Ishikawa (cell line): ENCODE measurements at regions not wholly inside any gene's neighbourhood (a gene's known extent, or its start where the extent isn't known, plus 50 kb on each side); places are given as distances from the start of the nearest gene placed in this dataset.

Experiments
- CEBPB ChIP-seq: IDR thresholded peaks from 2 replicates; pipeline ENCODE4 v1.6.1; 2012
- CREB1 ChIP-seq: IDR thresholded peaks from 2 replicates; pipeline ENCODE4 v1.6.1; 2012; ENCODE audit warnings: low read depth
- EGR1 ChIP-seq: IDR thresholded peaks from 2 replicates; pipeline ENCODE4 v1.6.1; 2012
- EP300 ChIP-seq: IDR thresholded peaks from 2 replicates; pipeline ENCODE4 v1.6.1; 2012; ENCODE audit warnings: borderline replicate concordance
- FOXM1 ChIP-seq: IDR thresholded peaks from 2 replicates; pipeline ENCODE4 v1.6.1; 2012; ENCODE audit warnings: low read depth, borderline replicate concordance
- MAX ChIP-seq: IDR thresholded peaks from 2 replicates; pipeline ENCODE4 v1.6.1; 2012
- NFIC ChIP-seq: IDR thresholded peaks from 2 replicates; pipeline ENCODE4 v1.6.1; 2012
- RAD21 ChIP-seq: IDR thresholded peaks from 2 replicates; pipeline ENCODE4 v1.6.1; 2012; ENCODE audit warnings: low read depth
- REST ChIP-seq: IDR thresholded peaks from 2 replicates; pipeline ENCODE4 v1.6.1; 2012; ENCODE audit warnings: low read depth, mild to moderate bottlenecking
- TAF1 ChIP-seq: IDR thresholded peaks from 2 replicates; pipeline ENCODE4 v1.6.1; 2012; ENCODE audit warnings: low read depth, mild to moderate bottlenecking
- TCF12 ChIP-seq: IDR thresholded peaks from 2 replicates; pipeline ENCODE4 v1.6.1; 2012; ENCODE audit warnings: low read depth
- TEAD4 ChIP-seq: IDR thresholded peaks from 2 replicates; pipeline ENCODE4 v1.6.1; 2012
- USF1 ChIP-seq: IDR thresholded peaks from 2 replicates; pipeline ENCODE4 v1.6.1; 2012
- YY1 ChIP-seq: IDR thresholded peaks from 2 replicates; pipeline ENCODE4 v1.6.1; 2012; ENCODE audit warnings: low read depth
- ZBTB7A ChIP-seq: IDR thresholded peaks from 2 replicates; pipeline ENCODE4 v1.6.1; 2012; ENCODE audit warnings: low read depth

DNA sequence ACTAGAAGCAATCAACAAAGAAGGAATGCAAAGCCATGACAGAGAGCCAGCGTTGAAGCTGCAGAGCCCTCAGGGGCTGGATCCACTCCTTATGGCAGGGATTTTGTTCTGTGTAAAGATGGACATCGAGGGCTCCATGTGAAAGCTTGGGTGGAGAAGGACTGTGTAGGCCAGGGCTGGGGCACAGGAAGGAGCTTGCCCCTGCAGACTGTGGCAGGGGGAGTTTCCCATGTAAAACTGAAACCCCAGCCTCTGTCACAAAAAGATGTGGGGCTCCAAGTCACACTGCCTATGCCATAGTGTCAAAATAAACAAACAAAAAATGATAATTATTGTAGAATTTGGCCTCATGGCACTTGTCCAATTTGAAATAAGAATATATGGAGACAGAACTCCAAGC lies 408.7 kb upstream of the HS6ST1 start:
- TF ChIP-seq EGR1 (no peak), USF1 (no peak), CEBPB (no peak), EP300 (no peak), MAX (no peak), RAD21 (no peak)

DNA sequence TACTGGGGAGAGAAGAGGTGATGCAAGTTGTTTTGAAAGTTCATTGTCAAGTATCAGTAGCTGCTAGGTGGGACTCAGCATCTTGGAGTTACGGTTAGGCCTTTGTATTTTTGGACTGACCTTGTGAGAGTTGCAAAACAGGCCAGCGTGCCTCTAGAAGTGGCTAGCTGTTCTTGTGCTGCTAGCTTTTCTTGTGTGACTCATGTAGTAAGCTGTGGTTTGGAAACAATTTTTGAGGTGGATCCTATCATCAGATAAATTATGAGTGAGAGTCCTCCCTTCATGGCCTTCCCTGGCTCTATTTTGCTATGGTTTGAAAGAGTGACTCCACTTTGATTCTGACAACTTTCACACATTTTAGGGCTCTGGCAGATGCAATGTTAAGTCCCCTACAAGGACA lies 409.2 kb upstream of the HS6ST1 start:
- TF ChIP-seq MAX: no peak
- TF ChIP-seq YY1: no peak
- TF ChIP-seq EGR1: no peak
- TF ChIP-seq TCF12: no peak
- TF ChIP-seq EP300: no peak
- TF ChIP-seq FOXM1: no peak
- TF ChIP-seq RAD21: no peak
- no peak for TF ChIP-seq TAF1
- TF ChIP-seq REST: no peak

DNA sequence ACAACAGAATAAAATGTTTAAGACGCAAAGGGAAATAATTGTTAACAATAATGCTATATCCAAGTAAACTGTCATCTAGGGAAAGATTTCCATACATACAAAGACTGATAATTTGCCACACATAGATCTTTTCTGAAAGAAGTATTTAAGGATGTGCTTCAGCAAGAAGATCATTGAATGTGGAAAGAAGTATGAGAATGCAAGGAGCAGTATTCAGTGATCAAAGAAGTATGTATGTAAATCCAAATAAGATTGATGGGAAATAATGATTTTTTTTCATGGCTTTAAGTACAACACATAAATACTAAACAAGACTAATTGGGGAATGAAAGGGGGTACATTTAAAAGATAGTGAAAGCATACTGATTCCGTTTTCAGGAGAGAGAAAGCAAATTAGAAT lies 410.4 kb upstream of the HS6ST1 start:
- TF ChIP-seq USF1 (no peak), ZBTB7A (no peak), EGR1 (no peak)

DNA sequence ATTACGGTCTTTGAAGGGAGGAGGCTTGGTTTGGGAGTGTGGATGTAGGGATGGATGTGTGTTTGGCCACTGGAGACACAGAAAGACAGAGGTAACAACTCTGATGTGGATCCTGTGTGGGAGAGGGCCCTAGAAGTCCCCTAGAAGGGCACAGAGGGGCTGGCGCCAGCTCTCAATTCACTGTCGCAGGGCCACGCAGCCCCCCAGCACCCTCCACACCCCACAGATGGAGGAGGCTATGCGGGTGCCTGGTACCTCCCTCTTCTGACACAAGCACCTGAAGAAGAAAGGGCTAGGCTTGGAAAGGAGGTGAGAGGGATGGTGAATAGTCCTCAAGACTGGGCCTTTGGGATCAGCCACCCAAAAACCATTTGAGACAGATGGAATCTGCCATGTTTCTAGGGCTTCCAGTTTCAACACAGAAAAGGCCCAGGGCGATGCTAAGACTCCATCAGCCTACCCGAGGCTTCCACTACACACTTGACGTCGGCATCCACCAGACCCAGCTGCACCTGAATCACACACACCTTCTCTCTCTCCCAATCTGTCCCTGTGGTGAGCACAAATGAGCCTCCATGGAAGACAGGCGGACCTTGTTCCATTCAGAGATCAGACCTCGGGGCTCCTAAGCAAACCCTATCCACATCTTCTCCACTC lies 413.5 kb upstream of the HS6ST1 start:
- TF ChIP-seq ZBTB7A: no peak
- no peak for TF ChIP-seq YY1
- TF ChIP-seq MAX: no peak
- TF ChIP-seq EGR1: no peak
- TF ChIP-seq CREB1: no peak
- TF ChIP-seq RAD21: no peak

DNA sequence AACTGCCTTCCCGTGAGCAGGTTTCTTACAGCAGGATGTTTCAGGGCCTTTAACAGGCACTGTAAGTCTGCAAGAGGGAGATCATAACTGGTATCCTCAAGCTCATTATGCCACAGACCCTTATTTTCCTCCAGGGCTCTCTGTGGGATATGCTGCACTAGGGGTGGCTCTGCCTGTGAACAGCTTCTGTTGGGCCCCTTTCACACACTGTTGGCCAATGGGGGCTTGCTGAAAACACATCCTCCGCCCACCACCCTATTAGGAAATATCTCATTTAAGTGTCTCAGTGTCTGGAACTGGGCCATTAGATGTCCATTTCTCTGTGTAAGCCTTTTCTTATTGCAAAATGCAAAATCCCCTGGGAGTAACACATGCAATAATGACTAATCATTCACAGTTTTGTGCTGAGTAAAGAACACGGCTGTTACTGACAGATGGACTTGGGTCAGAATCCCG lies 414.3 kb upstream of the HS6ST1 start:
- TF ChIP-seq NFIC: no peak
- TF ChIP-seq CREB1: no peak
- no peak for TF ChIP-seq USF1
- TF ChIP-seq RAD21: no peak
- no peak for TF ChIP-seq YY1
- TF ChIP-seq FOXM1: no peak
- no peak for TF ChIP-seq TAF1
- no peak for TF ChIP-seq TCF12
- TF ChIP-seq EP300: no peak
- TF ChIP-seq EGR1: no peak
- no peak for TF ChIP-seq ZBTB7A
- no peak for TF ChIP-seq REST
- no peak for TF ChIP-seq MAX
- TF ChIP-seq CEBPB: no peak
- TF ChIP-seq TEAD4: no peak

DNA sequence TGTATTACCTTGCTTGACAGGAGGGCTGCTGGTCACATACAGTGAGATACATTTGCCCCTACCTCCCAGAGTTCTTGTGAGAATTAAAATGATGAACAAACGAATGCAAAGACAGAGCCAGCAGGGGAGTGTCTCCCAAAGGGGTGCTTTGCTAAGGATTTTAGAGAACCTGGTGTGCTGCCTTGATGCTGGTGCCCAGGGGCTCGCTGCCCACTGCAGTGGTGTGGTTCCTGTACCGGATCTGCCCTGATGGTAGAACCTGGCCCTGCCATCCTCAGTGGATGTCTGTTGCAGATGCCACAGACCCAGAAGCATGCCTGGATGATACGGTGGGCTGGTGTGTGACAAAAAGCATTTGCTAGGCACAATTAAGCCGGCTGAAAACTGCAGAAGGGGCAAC lies 414.8 kb upstream of the HS6ST1 start:
- TF ChIP-seq ZBTB7A (no peak), CREB1 (no peak), EP300 (no peak), YY1 (no peak)
